NB4 (cell line): ENCODE measurements at regions not wholly inside any gene's neighbourhood (a gene's known extent, or its start where the extent isn't known, plus 50 kb on each side); places are given as distances from the start of the nearest gene placed in this dataset.

Experiments used
- CTCF ChIP-seq: IDR thresholded peaks from one replicate; pipeline ENCODE4 v1.5.1; 2012; ENCODE audit warnings: low read depth, low read length
- POLR2A ChIP-seq: IDR thresholded peaks from 2 replicates; pipeline ENCODE4 v1.6.1; 2011; ENCODE audit warnings: mild to moderate bottlenecking; ENCODE audit not compliant: insufficient read length; ENCODE audit errors: extremely low read depth

GRCh38 chr4:96407738-96408463 is 568.0 kb downstream of the PDHA2 start:
- no peak for TF ChIP-seq CTCF
- TF ChIP-seq POLR2A = no peak
